GM11168 (cell line): ENCODE measurements at regions not wholly inside any gene's neighbourhood (a gene's known extent, or its start where the extent isn't known, plus 50 kb on each side); places are given as distances from the start of the nearest gene placed in this dataset.

ENCODE experiments used
- in situ Hi-C: fragments of 300-500 bp; cut with MboI; formaldehyde crosslinking; loops from one replicate; pipeline ENCODE4 v1.12.0; 2022; ENCODE audit warnings: low sequenced_read_pairs; ENCODE audit not compliant: unreplicated experiment

GRCh38 chr7:35405461-35405860 is 151.6 kb upstream of the TBX20 start:
- in situ Hi-C loops: no loop called here

DNA sequence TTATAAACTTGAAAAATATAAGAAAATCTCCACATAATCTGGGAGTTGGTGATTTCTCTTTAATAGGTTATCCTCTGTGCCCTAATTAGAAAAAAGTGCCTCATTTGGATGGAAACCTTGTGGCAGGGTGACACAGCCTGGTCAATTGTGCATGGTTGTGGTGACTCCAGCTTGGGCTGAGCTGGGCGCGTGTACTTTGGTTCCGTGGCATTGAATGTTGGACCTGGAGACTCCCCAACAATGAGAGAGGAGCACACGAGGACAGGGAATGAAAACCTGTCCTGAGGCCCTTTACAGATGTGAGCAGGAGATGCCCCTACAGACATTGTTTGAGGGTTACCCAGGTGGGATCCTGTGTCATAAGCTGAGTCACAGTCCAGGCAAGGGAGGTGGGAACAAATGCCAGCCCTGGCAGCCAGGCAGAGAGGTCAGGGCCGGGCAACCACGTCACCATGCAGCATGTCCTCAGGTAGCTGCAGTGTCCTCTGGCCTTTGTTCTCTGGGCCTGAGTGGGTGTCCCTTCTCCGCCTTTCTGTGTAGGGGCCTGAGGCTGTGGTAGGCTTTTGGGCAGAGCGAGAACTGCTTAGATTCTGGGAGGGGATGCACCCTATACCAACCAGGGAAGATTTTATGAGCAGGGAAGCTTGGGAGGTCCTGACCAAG is 147.4 kb upstream of the TBX20 start:
- in situ Hi-C loops: no loop called here

DNA sequence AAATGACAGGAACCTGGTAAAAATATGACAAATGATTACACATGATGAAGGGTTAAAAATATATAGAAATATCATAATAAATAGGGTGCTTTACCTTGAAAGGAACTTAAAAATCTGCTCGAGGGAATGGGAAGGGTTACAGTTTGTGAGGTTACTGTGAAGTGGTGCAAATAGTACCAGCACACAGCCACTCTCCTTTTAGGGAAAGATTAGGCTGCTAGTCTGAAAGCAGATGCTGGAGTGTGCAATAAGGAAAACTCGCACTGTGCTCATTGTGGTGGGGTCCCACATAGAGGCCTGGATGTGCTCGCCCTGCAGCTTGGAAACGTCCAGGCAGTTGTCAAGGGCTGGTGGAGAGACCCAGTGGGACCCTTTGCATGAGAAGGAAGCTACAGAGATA is 145.9 kb upstream of the TBX20 start:
- in situ Hi-C loops: no loop called here

GRCh38 chr7:35399216-35399615 is 145.3 kb upstream of the TBX20 start:
- in situ Hi-C loops: no loop called here

DNA sequence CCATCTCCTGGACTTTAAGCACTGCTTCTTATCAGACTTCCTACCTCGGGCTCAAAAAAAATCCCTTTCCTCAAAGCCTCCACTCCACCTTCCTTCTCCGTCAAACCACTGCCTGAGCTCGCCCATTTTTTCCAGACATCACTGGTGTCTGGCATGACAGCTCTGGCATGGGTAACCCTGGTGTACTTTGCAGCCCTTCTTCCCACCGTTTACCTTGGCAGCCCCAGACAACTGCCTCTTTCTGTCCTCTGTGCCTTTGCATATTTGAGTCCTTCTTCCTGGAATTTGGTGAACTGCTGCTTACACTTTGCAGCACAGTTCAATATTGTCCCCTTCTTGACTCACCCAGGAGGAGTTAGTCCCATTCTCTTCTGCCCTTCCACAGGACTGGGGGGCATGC is 144.6 kb upstream of the TBX20 start:
- in situ Hi-C loops: no loop called here

DNA sequence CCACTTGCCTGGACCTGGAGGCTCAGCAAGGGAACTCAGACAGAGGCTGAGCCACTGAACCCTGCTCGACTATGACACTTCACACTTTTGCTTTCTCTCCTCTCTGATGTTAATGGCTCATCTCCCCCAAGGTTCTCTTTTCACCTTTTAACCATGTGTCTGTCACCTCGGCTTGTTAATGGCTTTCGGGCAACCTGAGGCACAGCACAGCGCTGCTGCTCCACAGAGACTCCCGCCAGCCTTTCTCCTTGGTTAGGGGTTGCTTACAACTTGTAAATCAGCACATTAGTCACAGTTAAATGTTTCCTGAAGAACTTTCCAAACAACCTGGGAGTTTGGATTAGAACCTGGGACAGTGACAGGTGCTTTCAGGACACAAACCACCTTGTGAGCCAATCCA is 136.2 kb upstream of the TBX20 start:
- in situ Hi-C loops: no loop called here

- in situ Hi-C loops: no loop called here
Observed at GRCh38 chr7:35389636-35390035, 135.7 kb upstream of the TBX20 start.

DNA sequence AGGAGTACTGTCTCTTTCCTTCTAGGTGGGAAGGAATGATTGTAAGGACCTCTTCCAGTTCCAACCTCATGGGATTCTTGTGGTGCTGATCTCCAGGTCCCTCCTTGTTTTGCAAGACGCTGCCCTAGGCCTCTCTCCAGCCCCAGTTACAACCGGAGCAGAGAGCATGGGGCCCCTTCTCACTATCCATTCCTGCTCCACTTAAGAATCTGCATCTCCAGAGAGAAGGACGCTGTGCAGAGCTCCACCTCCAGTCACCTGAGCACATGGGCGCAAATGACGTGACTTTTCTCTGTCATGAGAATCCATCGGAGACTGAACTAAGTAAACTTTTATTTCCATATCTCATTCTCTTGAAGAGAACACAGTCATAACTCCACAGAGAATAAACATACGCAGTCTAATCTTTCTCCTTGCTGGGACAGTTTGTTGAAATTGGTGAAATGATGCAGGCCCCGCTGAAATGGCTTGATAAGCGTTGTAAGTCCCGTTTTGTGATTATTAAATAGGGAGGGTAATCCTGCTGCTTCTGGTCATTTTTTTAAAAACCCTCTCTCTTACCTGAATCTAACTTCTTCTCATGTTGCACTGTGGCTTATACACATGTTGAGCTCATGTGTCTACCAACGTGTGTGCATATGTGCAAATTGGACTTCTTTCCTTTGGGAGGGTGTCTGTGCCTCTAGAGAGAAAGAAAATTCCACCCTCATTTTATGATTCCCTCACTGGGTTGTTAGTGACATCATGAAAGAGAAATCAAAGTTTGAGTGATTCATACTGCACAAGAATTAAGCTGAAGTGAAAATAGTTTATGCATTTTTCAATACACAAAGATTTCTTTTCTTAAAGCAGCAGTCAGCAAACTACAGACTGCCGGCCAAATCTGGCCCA is 133.2 kb upstream of the TBX20 start:
- in situ Hi-C loops: no loop called here

DNA sequence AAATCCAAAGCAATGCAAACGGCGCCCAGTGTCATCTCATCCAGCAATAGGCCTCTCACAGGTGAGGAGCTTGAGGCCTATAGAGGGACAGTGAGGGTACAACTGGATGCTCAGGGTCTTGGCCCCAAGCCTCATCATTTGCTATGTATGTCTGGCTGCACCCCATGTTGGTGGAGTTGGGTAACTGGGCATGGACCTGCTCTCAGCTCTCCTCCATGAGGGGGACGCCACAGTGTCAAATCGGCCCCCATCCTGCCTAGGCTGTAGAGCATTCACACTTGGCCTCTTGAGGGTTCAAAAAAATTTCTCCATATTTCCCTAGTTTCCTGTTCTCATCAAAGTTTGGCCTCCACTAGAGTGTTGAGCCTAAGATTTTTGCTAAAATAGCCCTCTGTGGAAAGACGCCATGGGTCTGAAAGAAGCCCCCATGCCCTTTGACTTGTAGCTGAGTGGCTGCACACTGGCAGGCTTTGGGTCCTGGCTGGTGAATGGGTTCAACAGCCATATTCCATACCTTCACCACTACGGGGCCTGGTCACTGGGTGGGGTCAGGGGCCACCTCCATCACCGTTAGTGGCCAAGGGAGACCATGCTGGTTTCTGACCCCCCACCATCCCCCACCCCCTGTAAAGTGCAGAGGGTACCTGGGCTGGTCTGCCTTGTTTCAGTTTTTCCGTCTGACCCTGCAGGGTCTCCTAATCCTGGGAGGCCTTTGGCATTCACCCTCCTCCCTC is 132.3 kb upstream of the TBX20 start:
- in situ Hi-C loops: no loop called here

DNA sequence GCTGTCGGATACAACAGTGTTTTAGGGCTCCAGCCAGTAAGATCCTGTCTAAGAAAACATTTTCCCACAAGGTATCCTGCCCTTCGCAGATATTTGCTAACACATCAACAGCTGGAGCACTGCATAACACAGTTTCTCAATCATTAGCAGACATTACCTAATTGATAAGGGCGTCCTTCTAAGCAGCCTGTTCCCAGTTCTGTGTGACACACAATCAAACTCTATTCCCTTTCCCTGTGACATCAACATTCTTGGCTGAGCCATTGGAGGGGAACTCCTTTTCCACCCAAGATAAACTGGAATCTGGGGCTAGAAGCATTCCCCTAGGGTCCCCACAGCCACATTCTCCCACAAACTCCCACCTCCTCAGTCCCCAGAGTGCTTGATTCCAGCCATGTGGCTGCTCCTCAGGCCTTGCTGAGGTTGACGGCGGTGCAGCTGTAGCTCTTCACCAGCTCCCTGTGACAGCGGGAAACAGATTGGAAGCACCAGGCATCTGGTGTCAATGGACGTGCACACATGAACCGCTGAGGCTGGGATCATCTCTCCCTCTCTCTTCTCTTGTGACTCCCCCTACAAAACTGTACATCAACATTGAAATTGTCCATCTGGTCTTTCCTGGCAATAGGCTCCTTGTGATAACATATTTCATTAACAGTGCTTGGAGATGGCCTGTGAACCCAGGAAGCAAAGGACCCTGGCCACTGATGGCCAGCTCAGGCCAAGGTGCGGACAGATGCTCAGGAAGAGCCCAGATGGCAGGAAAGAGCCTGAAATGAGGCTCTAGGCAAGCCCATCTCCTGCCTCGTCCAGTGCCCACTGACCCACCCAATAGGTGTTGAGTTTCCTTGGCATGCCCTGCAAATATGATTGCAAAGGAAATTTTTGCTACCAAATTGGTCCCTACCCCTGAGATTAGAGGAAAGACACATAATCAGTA is 131.1 kb upstream of the TBX20 start:
- in situ Hi-C loops: no loop called here

GRCh38 chr7:35380739-35381224 is 126.9 kb upstream of the TBX20 start:
- in situ Hi-C loops: no loop called here

DNA sequence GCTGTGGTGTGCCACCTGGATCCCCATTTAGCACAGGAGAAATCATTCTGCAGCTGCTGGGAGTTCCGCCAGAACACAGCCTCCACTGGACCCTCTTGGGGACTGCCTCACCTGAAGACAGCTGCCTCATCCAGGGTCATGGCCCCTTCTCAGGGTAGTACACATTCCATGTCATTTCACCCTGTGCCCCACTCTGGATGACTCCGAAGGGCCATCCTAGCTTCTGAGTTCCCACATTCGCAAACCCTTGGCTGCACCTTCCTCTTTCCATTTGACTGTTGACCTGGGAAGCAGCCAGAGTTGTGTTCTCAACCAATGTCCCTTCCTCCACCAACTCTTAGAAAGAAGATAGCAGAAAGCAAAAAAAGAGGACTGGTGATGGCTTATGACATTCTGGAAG is 125.6 kb upstream of the TBX20 start:
- in situ Hi-C loops: no loop called here

- in situ Hi-C loops: no loop called here
Observed at GRCh38 chr7:35375516-35375915, 121.6 kb upstream of the TBX20 start.

DNA sequence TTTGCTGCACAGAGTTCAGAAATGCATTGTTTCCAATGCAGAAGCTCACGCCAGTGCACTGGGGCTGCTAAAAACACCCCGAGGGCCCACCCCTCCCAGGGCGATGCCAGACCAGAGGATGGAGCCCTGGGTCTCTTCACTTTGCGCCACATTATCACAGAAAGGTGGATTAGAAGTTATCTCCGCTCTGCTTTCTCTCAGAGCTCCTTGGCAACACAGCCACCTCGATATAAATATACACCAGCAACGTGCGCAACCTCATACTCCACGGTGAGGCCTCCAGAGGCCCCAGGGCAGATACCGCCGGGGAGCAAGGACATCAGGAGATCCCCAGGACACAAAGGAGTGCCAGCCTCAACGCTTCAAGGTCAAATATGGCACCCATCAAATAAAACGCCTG is 121.0 kb upstream of the TBX20 start:
- in situ Hi-C loops: no loop called here

DNA sequence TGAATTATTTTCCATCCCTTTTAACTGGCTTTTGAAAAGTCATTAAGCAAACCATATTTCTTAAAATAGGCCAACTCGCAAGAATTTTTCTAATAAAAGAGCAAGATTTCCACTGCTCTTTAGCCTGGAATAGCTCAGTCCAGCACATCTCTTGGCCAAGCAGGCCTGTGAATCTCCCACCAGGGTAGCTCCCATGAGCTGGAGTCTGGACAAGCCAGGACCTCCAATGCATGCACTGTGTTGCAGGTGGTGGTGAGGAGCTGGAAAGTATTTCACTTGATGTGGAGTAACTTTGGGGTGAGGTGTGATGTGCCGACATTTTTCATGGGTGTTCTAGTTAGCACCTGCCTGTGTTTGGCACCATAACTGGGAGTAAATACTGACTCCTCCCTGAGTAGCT is 117.3 kb upstream of the TBX20 start:
- in situ Hi-C loops: no loop called here

DNA sequence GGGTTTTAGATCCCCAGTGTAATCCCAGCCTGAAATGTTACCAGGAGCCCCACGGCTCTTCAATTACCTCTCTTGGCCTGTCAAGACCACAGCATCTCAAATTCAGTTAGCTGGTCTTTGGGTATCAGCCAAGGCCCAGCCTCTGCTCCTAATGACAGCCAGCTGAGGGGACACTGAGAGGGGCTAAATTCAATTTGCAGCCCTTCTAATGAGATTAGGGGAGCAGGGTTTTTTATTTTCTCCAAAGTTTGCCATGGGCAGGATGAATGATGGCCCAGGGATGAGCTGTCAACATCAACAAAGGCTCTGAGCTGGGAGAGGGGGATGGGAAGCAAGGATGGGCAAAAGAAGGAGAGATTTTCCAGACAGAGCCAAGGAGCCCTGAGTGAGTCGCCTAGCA is 116.8 kb upstream of the TBX20 start:
- in situ Hi-C loops: no loop called here

GRCh38 chr7:35366167-35367155 is 112.6 kb upstream of the TBX20 start:
- in situ Hi-C loops: no loop called here

GRCh38 chr7:35365523-35365922 is 111.6 kb upstream of the TBX20 start:
- in situ Hi-C loops: no loop called here

DNA sequence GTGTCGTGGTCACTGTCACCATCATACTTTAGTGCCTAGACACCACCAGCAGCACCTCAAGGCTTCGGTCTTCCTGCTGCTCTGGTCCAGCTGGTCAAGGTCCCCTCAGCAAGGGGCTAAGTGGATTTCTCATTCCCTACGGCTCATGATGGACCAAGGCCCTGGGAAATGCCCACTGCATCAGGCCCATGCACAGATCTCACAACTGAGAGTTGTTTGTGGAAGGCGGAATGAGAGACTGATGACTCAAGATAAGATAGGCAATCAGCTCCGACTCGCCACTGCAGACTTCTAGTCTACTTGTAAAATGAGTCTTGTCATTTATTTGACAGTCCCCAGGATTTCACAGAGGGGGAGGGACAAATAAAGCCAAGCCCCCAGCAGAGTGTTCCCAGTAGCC is 108.4 kb upstream of the TBX20 start:
- in situ Hi-C loops: no loop called here
